ENCODE measurements at regions not wholly inside any gene's neighbourhood (a gene's known extent, or its start where the extent isn't known, plus 50 kb on each side); places are given as distances from the start of the nearest gene placed in this dataset.

DNA sequence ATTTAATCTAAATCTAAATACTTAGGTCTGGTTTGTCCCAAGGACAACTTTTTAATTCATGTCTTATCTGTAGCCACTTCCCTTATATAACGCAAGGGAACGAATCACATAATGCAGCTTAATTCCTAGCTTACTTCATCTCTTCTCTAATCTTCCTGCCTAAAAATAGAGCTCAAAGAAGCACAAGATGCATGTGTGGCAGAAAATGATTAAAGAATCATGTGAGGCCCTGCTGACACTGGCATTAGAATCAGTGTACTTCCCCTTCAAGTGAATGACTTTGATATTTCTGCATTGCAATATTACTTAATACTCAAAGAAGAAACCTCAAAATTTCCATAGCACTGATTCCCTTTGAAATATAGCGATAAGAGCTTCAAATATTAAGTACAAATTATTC, 317.9 kb upstream of the FTMT start:
- DNase-seq (ENCODE audit: low spot score) = no peak
- Histone ChIP-seq H3K27ac (no peak overlapping the region), H3K4me3 (no peak overlapping the region)
- TF ChIP-seq, protein P1, sequence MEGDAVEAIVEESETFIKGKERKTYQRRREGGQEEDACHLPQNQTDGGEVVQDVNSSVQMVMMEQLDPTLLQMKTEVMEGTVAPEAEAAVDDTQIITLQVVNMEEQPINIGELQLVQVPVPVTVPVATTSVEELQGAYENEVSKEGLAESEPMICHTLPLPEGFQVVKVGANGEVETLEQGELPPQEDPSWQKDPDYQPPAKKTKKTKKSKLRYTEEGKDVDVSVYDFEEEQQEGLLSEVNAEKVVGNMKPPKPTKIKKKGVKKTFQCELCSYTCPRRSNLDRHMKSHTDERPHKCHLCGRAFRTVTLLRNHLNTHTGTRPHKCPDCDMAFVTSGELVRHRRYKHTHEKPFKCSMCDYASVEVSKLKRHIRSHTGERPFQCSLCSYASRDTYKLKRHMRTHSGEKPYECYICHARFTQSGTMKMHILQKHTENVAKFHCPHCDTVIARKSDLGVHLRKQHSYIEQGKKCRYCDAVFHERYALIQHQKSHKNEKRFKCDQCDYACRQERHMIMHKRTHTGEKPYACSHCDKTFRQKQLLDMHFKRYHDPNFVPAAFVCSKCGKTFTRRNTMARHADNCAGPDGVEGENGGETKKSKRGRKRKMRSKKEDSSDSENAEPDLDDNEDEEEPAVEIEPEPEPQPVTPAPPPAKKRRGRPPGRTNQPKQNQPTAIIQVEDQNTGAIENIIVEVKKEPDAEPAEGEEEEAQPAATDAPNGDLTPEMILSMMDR (IDR thresholded peaks at IDR 0.05) = no peak

DNA sequence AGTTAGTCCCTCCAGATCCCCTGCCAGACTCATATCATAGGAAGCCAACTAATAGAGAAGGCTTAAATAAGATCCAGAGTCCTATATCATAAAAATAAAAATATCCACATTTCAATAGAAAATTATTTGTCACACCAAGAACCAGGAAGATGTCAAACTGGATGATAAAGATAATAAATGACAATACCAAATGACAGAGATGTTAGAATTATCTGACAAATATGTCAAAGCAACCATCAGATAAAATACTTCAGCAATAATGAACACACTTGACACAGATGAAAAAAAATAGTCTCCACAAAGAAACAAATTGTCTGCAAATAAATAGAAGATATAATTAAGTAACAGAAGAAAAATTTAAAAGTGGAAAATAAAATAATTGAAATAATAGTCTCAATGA, 300.7 kb upstream of the FTMT start:
- H3K4me3 ChIP-seq = no peak overlapping the region
- TF ChIP-seq, protein P1 (IDR thresholded peaks at IDR 0.05) = no peak
- no peak for DNase-seq (ENCODE audit: low spot score)
- no peak overlapping the region for H3K27ac ChIP-seq

DNA sequence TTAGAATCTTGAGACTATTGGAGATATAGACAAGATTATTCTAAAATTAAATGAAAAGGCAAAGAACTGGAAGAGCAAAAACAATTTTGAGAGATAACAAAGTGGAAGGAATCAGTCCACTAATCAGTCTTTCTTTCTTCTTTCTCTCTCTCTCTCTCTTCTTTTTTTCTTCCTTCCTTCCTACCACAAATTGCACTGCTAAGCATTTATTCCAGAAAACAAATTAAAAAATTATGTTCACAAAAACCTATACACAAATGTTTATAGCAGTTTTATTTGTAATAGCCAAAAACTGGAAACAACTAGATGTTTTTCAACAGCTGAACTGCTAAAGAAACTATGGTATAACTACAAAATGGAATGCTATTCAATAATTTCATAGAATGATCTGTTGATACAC, 291.9 kb upstream of the FTMT start:
- TF ChIP-seq, protein P1 (IDR thresholded peaks at IDR 0.05) = no peak
- Histone ChIP-seq H3K4me3 (no peak overlapping the region), H3K27ac (no peak overlapping the region)
- no peak for DNase-seq (ENCODE audit: low spot score)

DNA sequence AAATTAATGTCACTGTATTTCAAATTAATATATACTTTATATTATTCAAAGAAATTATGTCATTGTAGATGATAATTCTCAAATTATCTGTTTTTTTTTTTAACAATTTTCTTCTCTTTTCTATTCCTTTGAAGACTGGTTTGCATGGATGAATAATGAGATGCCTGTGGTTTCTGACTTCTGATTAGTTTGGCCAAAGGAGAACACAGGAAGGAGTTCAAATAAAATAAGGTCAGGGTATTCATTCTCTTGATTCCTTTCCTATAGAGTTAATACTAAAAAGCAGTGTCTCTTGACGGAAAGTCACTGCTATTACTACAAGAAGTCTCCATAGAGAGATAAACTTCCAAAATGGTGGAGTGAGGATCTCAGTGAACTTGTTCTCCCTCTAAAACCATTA, 279.6 kb upstream of the FTMT start:
- DNase-seq (ENCODE audit: low spot score) = no peak
- H3K27ac ChIP-seq = no peak overlapping the region

DNA sequence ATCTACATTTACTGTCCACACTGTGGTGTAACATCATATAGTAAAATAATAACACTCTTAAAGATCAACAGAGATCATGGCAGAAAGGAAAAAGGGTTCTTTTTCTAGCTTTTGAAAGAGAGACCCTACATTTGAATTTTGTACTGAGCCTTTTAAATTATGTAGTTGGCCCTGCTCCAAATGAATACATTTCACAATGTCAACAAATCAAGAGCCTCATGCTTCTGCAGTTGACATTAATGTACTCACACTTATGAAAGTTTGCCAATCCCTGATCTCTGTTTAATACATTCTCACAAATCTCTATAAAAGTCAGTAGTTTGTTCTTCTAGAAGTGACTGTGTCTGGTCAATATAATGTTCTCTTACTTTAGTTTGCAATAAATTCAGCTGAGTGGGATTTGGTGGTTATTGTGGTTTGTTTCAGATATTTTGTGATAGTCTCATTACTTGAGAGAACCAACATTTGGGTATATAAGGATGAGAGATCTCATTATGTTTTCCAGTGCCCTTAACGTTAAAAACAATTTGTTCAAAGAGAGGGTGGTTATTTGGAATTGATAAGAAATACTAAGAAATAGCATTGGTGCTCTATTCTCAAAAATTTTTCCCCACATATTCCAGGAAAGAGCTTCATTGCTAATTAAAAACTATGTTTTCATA, 277.8 kb upstream of the FTMT start:
- DNase-seq (ENCODE audit: low spot score) = no peak
- Histone ChIP-seq H3K4me3 (no peak overlapping the region), H3K27ac (no peak overlapping the region)
- TF ChIP-seq, protein P1 (IDR thresholded peaks at IDR 0.05) = no peak

More for the DNA sequence above, 279.6 kb upstream of the FTMT start:
- no peak overlapping the region for H3K4me3 ChIP-seq
- TF ChIP-seq, protein P1 (IDR thresholded peaks at IDR 0.05) = no peak

DNA sequence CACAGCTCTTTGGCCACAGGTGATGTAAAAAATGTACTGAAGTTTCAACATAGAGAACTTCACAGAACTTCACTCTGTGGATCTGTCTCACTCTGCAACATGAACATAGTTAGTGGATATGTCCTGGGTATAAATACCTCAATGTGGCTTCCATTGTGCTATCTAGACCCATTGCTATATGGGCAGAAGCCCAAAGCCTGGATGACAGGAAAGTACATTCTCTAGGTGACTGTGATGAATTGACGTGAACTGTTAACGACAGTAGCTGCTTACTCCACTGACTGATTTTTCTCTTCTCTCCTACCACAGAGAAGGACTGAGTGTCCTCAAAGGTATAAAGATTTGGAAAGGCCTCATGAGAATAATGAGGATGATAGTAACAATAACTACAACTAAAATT, 270.1 kb upstream of the FTMT start:
- TF ChIP-seq, protein P1 (IDR thresholded peaks at IDR 0.05) = no peak
- DNase-seq (ENCODE audit: low spot score) = no peak

DNA sequence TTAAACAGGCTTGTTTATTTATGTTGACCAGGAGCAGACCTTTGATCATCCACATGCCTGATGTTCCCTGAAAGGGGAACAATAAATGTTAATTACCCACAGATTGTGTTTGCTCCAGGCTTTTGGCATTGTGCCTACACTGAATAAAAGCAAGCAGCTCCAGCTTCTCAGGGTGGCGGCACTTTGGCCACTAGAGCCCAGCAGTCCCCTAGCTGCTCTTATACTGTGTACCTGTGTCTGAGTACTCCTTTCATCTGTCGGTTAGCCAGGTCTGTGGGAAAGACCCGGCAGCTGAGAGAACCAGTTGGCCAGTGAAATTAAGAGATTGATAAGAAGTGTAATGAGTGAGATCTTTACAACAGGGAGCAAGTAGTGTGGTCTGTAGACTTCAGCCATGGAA, 254.8 kb upstream of the FTMT start:
- Histone ChIP-seq H3K27ac (no peak overlapping the region), H3K4me3 (no peak overlapping the region)
- TF ChIP-seq, protein P1 (IDR thresholded peaks at IDR 0.05) = no peak
- no peak for DNase-seq (ENCODE audit: low spot score)

More for the DNA sequence above, 270.1 kb upstream of the FTMT start:
- Histone ChIP-seq H3K4me3 (no peak overlapping the region), H3K27ac (no peak overlapping the region)
